ENCODE measurements at regions not wholly inside any gene's neighbourhood (a gene's known extent, or its start where the extent isn't known, plus 50 kb on each side); places are given as distances from the start of the nearest gene placed in this dataset.

DNA sequence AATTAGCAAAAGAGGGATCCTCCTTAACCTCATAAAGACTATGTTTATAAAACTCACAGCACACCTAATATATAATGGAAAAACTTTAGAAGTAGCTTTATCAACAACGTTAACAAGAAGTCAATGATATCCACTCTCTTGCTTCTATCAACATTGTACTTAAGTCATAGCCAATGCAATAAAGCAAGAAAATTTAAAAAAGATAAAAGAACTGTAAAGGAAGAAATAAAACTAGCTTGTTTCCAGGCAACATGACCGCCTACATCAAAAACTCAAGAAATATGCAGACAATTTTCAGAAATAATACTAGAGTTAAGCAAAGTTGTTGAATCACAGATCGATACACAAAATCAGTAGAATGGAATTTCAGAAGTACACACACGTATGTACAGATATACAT is 375.5 kb upstream of the SPRED2 start:
- H2BK15ac ChIP-seq (replicated peaks; ENCODE audit: low read depth) = no peak overlapping the region
- H2AK5ac ChIP-seq (ENCODE audit: low read length) = no peak overlapping the region
- no peak overlapping the region for H2BK120ac ChIP-seq (ENCODE audit: low read depth, low read length)
- no peaks in the 10 kb centered on the region for H3K4me1 ChIP-seq (ENCODE audit: control insufficient read depth, low read depth, low read length)
- H3K4me2 ChIP-seq (ENCODE audit: low read length) = no peak overlapping the region
- H3K79me1 ChIP-seq (ENCODE audit: low read length) = no peaks in the 10 kb centered on the region
- H3K36me3 ChIP-seq (ENCODE audit: control insufficient read depth, insufficient read depth, low read length) = no peaks in the 10 kb centered on the region
- no peaks in the 10 kb centered on the region for H3K79me2 ChIP-seq (ENCODE audit: control insufficient read depth, insufficient read depth, low read length)
- no peak overlapping the region for H4K8ac ChIP-seq (ENCODE audit: low read depth, low read length)
- no CpG with 5 or more reads among the region's 4 CpGs for WGBS (ENCODE audit: extremely low coverage, insufficient coverage, low lambda C conversion rate)
- no peak overlapping the region for H3K23ac ChIP-seq (ENCODE audit: low read length)
- no peaks in the 10 kb centered on the region for H3K27me3 ChIP-seq (ENCODE audit: insufficient read depth, low read length, poor library complexity)
- no peak overlapping the region for H3K4ac ChIP-seq (ENCODE audit: low read depth, low read length)
- no peak overlapping the region for H3K9ac ChIP-seq (ENCODE audit: low read length)
- no peak overlapping the region for H3K27ac ChIP-seq (ENCODE audit: low read depth, low read length)
- no peak overlapping the region for H3K18ac ChIP-seq (ENCODE audit: low read length)
- H4K5ac ChIP-seq (ENCODE audit: low read length) = no peak overlapping the region
- no peak for DNase-seq
- no peak overlapping the region for H3K4me3 ChIP-seq (ENCODE audit: low read length)
- H3K56ac ChIP-seq (ENCODE audit: low read length) = no peak overlapping the region
- H2BK5ac ChIP-seq (ENCODE audit: low read length) = no peak overlapping the region

DNA sequence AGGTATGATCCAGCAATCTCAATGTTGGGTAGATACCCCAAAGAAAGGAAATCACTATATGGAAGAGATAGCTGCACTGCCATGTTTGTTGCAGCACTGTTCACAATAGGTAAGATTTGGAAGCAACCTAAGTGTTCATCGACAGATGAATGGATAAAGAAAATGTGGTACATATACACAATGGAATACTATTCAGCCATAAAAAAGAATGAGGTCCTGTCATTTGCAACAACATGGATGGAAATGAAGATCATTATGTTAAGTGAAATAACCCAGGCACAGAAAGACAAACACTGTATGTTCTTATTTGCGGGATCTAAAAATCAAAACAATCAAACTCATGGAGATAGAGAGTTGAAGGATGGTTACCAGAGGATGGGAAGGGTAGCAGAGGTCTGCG is 372.4 kb upstream of the SPRED2 start:
- Histone ChIP-seq H2BK5ac (ENCODE audit: low read length) (no peak overlapping the region), H3K79me2 (ENCODE audit: control insufficient read depth, insufficient read depth, low read length) (no peaks in the 10 kb centered on the region), H4K8ac (ENCODE audit: low read depth, low read length) (no peak overlapping the region), H3K4ac (ENCODE audit: low read depth, low read length) (no peak overlapping the region), H3K4me3 (ENCODE audit: low read length) (no peak overlapping the region), H3K36me3 (ENCODE audit: control insufficient read depth, insufficient read depth, low read length) (no peaks in the 10 kb centered on the region), H3K9ac (ENCODE audit: low read length) (no peak overlapping the region), H3K27me3 (ENCODE audit: insufficient read depth, low read length, poor library complexity) (no peaks in the 10 kb centered on the region), H3K23ac (ENCODE audit: low read length) (no peak overlapping the region), H2AK5ac (ENCODE audit: low read length) (no peak overlapping the region), H3K27ac (ENCODE audit: low read depth, low read length) (no peak overlapping the region), H4K5ac (ENCODE audit: low read length) (no peak overlapping the region), H3K79me1 (ENCODE audit: low read length) (no peaks in the 10 kb centered on the region), H3K4me1 (ENCODE audit: control insufficient read depth, low read depth, low read length) (no peaks in the 10 kb centered on the region), H2BK15ac (replicated peaks; ENCODE audit: low read depth) (no peak overlapping the region), H3K18ac (ENCODE audit: low read length) (no peak overlapping the region), H3K4me2 (ENCODE audit: low read length) (no peak overlapping the region), H3K56ac (ENCODE audit: low read length) (no peak overlapping the region), H2BK120ac (ENCODE audit: low read depth, low read length) (no peak overlapping the region)
- WGBS (ENCODE audit: extremely low coverage, insufficient coverage, low lambda C conversion rate) = no CpG with 5 or more reads among the region's 3 CpGs
- DNase-seq = no peak

DNA sequence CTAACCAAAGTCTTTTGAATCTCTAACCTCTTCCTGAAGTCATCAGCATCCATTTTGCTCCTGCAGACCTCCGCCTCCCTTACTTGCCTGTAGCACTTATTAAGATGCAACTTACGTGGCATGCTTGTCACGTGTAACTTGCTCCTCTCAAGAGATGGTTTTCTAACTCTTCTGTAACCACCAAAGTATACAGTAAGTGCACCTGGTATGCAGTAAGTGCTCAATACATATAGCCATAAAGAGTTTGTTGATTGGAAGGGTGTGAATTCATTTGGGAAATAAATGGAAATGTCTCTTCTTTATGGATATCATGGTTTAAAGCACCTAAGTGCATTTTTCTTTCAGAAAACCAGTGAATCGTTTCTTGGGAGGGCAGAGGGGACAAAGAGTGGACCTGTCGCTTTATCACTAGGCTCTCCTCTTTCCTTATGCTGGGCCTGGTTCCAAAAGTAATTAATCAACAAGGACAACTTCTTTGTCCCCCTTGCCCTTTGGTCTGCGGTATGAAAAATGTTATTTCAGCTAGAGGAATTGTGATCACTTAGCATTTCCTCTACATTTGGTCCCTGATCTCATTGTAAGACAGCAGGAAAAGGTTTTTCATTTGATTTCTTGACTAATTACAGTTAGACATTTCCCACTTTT is 370.0 kb upstream of the SPRED2 start:
- Histone ChIP-seq H3K9ac (ENCODE audit: low read length) (no peak overlapping the region), H3K56ac (ENCODE audit: low read length) (no peak overlapping the region), H3K27me3 (ENCODE audit: insufficient read depth, low read length, poor library complexity) (no peaks in the 10 kb centered on the region), H3K4me2 (ENCODE audit: low read length) (no peak overlapping the region), H2BK120ac (ENCODE audit: low read depth, low read length) (no peak overlapping the region), H3K27ac (ENCODE audit: low read depth, low read length) (no peak overlapping the region), H3K18ac (ENCODE audit: low read length) (no peak overlapping the region), H3K79me2 (ENCODE audit: control insufficient read depth, insufficient read depth, low read length) (no peaks in the 10 kb centered on the region), H3K4ac (ENCODE audit: low read depth, low read length) (no peak overlapping the region), H2BK5ac (ENCODE audit: low read length) (no peak overlapping the region), H3K23ac (ENCODE audit: low read length) (no peak overlapping the region), H3K79me1 (ENCODE audit: low read length) (no peaks in the 10 kb centered on the region), H4K5ac (ENCODE audit: low read length) (no peak overlapping the region), H3K36me3 (ENCODE audit: control insufficient read depth, insufficient read depth, low read length) (no peaks in the 10 kb centered on the region), H4K8ac (ENCODE audit: low read depth, low read length) (no peak overlapping the region), H2AK5ac (ENCODE audit: low read length) (no peak overlapping the region), H3K4me1 (ENCODE audit: control insufficient read depth, low read depth, low read length) (no peaks in the 10 kb centered on the region), H2BK15ac (replicated peaks; ENCODE audit: low read depth) (no peak overlapping the region), H3K4me3 (ENCODE audit: low read length) (no peak overlapping the region)
- DNase-seq = no peak
- WGBS (ENCODE audit: extremely low coverage, insufficient coverage, low lambda C conversion rate) = no CpG with 5 or more reads among the region's 6 CpGs

DNA sequence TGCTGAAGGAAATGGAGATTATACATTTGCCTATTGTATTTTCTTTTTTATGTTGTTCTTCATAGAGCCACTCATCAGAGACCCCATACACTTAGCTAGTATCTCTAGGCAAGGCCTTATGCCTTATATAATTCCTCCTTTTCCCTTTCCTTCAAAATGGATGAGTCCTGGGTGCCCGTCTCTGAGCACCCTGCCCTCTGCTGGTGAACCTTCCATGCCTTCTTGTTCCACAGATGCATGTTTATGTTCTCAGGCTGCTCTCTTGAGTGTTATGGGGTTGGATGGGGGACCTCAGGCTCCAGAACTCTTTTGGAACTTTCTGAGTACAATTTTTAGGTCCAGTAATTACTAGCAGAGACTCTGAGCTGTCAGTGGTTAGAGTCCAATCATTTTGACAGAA is 368.6 kb upstream of the SPRED2 start:
- no peak overlapping the region for H3K56ac ChIP-seq (ENCODE audit: low read length)
- no peak overlapping the region for H3K4me2 ChIP-seq (ENCODE audit: low read length)
- no peaks in the 10 kb centered on the region for H3K79me2 ChIP-seq (ENCODE audit: control insufficient read depth, insufficient read depth, low read length)
- no peaks in the 10 kb centered on the region for H3K79me1 ChIP-seq (ENCODE audit: low read length)
- H3K27ac ChIP-seq (ENCODE audit: low read depth, low read length) = no peak overlapping the region
- WGBS (ENCODE audit: extremely low coverage, insufficient coverage, low lambda C conversion rate) = no CpG with 5 or more reads among the region's 1 CpG
- H4K8ac ChIP-seq (ENCODE audit: low read depth, low read length) = no peak overlapping the region
- H3K36me3 ChIP-seq (ENCODE audit: control insufficient read depth, insufficient read depth, low read length) = no peaks in the 10 kb centered on the region
- no peak overlapping the region for H2BK15ac ChIP-seq (replicated peaks; ENCODE audit: low read depth)
- no peak overlapping the region for H3K23ac ChIP-seq (ENCODE audit: low read length)
- no peaks in the 10 kb centered on the region for H3K4me1 ChIP-seq (ENCODE audit: control insufficient read depth, low read depth, low read length)
- no peak overlapping the region for H4K5ac ChIP-seq (ENCODE audit: low read length)
- no peak overlapping the region for H2BK5ac ChIP-seq (ENCODE audit: low read length)
- H3K9ac ChIP-seq (ENCODE audit: low read length) = no peak overlapping the region
- H2BK120ac ChIP-seq (ENCODE audit: low read depth, low read length) = no peak overlapping the region
- DNase-seq = peak; percentile 53
- H3K27me3 ChIP-seq (ENCODE audit: insufficient read depth, low read length, poor library complexity) = no peaks in the 10 kb centered on the region
- no peak overlapping the region for H2AK5ac ChIP-seq (ENCODE audit: low read length)
- no peak overlapping the region for H3K4me3 ChIP-seq (ENCODE audit: low read length)
- no peak overlapping the region for H3K4ac ChIP-seq (ENCODE audit: low read depth, low read length)
- H3K18ac ChIP-seq (ENCODE audit: low read length) = no peak overlapping the region

DNA sequence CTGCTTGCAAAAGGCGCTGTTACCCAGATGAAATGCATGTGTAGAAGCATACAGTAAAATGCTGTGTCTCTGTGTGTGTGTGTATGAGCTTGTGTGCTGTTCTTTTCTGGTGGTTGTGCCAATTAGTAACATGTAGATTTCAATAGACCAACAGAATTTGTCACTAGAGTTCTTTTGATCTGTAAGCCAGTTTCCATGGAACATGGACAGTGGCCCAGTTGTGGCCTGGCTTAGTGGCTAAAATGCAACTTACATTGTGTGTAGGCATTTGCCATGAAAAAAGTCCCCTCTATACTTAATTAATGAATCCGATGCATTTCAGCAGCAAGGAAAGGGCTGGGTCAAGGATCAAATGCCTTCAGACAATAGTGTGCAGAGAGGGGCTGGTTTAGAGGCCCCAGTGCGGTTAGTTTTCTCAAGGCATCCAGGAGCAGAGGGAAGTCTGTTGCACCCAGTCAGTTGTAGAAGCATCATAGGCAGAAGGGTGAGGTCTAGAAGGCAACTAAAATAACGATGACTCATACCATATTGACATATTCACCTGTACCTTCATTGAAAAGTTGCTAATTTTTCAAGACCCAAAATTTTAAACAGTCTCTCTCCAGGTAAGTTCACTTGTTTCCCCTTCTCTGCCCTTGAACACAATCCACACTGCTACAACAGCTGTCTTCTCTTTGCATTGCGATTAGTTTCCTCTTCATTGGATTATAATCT is 366.9 kb upstream of the SPRED2 start:
- no peak for DNase-seq
- Histone ChIP-seq H3K9ac (ENCODE audit: low read length) (no peak overlapping the region), H3K4me1 (ENCODE audit: control insufficient read depth, low read depth, low read length) (no peaks in the 10 kb centered on the region), H3K36me3 (ENCODE audit: control insufficient read depth, insufficient read depth, low read length) (no peaks in the 10 kb centered on the region), H2BK15ac (replicated peaks; ENCODE audit: low read depth) (no peak overlapping the region), H3K4me3 (ENCODE audit: low read length) (no peak overlapping the region), H3K18ac (ENCODE audit: low read length) (no peak overlapping the region), H3K79me1 (ENCODE audit: low read length) (no peaks in the 10 kb centered on the region), H2BK5ac (ENCODE audit: low read length) (no peak overlapping the region), H2BK120ac (ENCODE audit: low read depth, low read length) (no peak overlapping the region), H4K5ac (ENCODE audit: low read length) (no peak overlapping the region), H3K79me2 (ENCODE audit: control insufficient read depth, insufficient read depth, low read length) (no peaks in the 10 kb centered on the region), H3K4me2 (ENCODE audit: low read length) (no peak overlapping the region), H3K27ac (ENCODE audit: low read depth, low read length) (no peak overlapping the region), H3K23ac (ENCODE audit: low read length) (no peak overlapping the region), H2AK5ac (ENCODE audit: low read length) (no peak overlapping the region), H3K27me3 (ENCODE audit: insufficient read depth, low read length, poor library complexity) (no peaks in the 10 kb centered on the region), H3K4ac (ENCODE audit: low read depth, low read length) (no peak overlapping the region), H4K8ac (ENCODE audit: low read depth, low read length) (no peak overlapping the region), H3K56ac (ENCODE audit: low read length) (no peak overlapping the region)
- no CpG with 5 or more reads among the region's 5 CpGs for WGBS (ENCODE audit: extremely low coverage, insufficient coverage, low lambda C conversion rate)

DNA sequence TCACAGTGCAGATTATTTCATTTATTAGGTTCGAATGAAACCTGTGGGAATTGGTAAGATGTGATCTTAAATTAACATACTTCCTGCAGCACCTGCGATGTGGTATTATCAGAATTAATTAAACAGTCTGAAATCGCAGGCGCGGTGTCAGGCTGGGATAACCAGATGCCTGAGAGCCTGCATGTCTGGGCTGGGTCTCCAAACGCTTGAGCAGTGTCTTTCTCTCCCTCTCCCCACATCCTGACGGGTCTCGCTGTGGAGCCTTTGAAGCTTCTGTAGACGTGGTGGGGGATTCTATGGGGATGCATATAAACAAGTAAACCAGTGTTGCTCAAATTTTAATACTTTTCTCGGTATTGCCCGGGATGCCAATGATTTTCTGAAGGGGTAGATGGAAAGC is 366.2 kb upstream of the SPRED2 start:
- no peaks in the 10 kb centered on the region for H3K27me3 ChIP-seq (ENCODE audit: insufficient read depth, low read length, poor library complexity)
- H3K4me3 ChIP-seq (ENCODE audit: low read length) = no peak overlapping the region
- H2BK120ac ChIP-seq (ENCODE audit: low read depth, low read length) = no peak overlapping the region
- no peak overlapping the region for H2AK5ac ChIP-seq (ENCODE audit: low read length)
- H4K8ac ChIP-seq (ENCODE audit: low read depth, low read length) = no peak overlapping the region
- no peak overlapping the region for H3K4me2 ChIP-seq (ENCODE audit: low read length)
- no peaks in the 10 kb centered on the region for H3K36me3 ChIP-seq (ENCODE audit: control insufficient read depth, insufficient read depth, low read length)
- DNase-seq = no peak
- H3K4me1 ChIP-seq (ENCODE audit: control insufficient read depth, low read depth, low read length) = no peaks in the 10 kb centered on the region
- no peak overlapping the region for H3K9ac ChIP-seq (ENCODE audit: low read length)
- H3K27ac ChIP-seq (ENCODE audit: low read depth, low read length) = no peak overlapping the region
- no CpG with 5 or more reads among the region's 11 CpGs for WGBS (ENCODE audit: extremely low coverage, insufficient coverage, low lambda C conversion rate)
- no peak overlapping the region for H2BK5ac ChIP-seq (ENCODE audit: low read length)
- H3K18ac ChIP-seq (ENCODE audit: low read length) = no peak overlapping the region
- H4K5ac ChIP-seq (ENCODE audit: low read length) = no peak overlapping the region
- no peak overlapping the region for H3K4ac ChIP-seq (ENCODE audit: low read depth, low read length)
- no peak overlapping the region for H3K56ac ChIP-seq (ENCODE audit: low read length)
- no peaks in the 10 kb centered on the region for H3K79me1 ChIP-seq (ENCODE audit: low read length)
- no peak overlapping the region for H2BK15ac ChIP-seq (replicated peaks; ENCODE audit: low read depth)
- H3K79me2 ChIP-seq (ENCODE audit: control insufficient read depth, insufficient read depth, low read length) = no peaks in the 10 kb centered on the region
- H3K23ac ChIP-seq (ENCODE audit: low read length) = no peak overlapping the region

All from mesendoderm (in vitro differentiated cells).